Esophagus muscularis mucosa (tissue), 4 donors: ENCODE measurements at regions not wholly inside any gene's neighbourhood (a gene's known extent, or its start where the extent isn't known, plus 50 kb on each side); places are given as distances from the start of the nearest gene placed in this dataset.

Source experiments
- DNase-seq: peaks from one replicate; pipeline ENCODE4 v3.0.0-alpha.2; 2017; ENCODE audit errors: extremely low spot score
- H3K27ac ChIP-seq, 4 donors: fragments of 200-600 bp; sonication (generic); replicated peaks in 1 of 4; 1 replicate in 3 of 4; 2 replicates in 1 of 4; pipeline ENCODE4 v1.5.1; 2016 to 2019; ENCODE audit warnings: mild to moderate bottlenecking in 1 of 4
- H3K27me3 ChIP-seq, 4 donors: fragments of 200-600 bp; sonication (generic); one replicate each; pipeline versions ENCODE4 v1.5.1 to v1.6.0; 2016 to 2019
- H3K36me3 ChIP-seq, 4 donors: fragments of 200-600 bp; sonication (generic); one replicate each; pipeline ENCODE4 v1.5.1; 2016 to 2019
- H3K4me1 ChIP-seq, 4 donors: fragments of 200-600 bp; sonication (generic); one replicate each; pipeline ENCODE4 v1.5.1; 2016 to 2019
- H3K4me3 ChIP-seq, 4 donors: fragments of 200-600 bp; sonication (generic); 1 replicate in 2 of 4; 2 replicates in 2 of 4; pipeline ENCODE4 v1.5.1; 2016 to 2019; ENCODE audit warnings: mild to moderate bottlenecking in 4 of 4, moderate library complexity in 1 of 4
- H3K9me3 ChIP-seq, 4 donors: fragments of 200-600 bp; sonication (generic); 1 replicate in 3 of 4; 2 replicates in 1 of 4; pipeline ENCODE4 v1.5.1; 2016 to 2019
- CTCF ChIP-seq, 3 experiments: fragments of 200-600 bp in 2 of 3; fragments of 450-650 bp in 1 of 3; sonication (generic) in 2 of 3; IDR thresholded peaks; one replicate each; pipeline ENCODE4 v1.5.1; 2017 to 2019; ENCODE audit warnings: antibody characterized with exemption in 3 of 3, mild to moderate bottlenecking in 2 of 3, moderate library complexity in 1 of 3
- EP300 ChIP-seq: sonication (generic); formaldehyde crosslinking; IDR thresholded peaks from one replicate; pipeline ENCODE4 v1.6.1; 2017; ENCODE audit warnings: antibody characterized with exemption
- POLR2A ChIP-seq: fragments of 450-650 bp; IDR thresholded peaks from one replicate; pipeline ENCODE4 v1.6.1; 2017; ENCODE audit warnings: antibody characterized with exemption, moderate library complexity, mild to moderate bottlenecking, low read depth
- POLR2AphosphoS5 ChIP-seq, 2 donors: sonication (generic); formaldehyde crosslinking; IDR thresholded peaks; one replicate each; pipeline ENCODE4 v1.6.1; 2017; ENCODE audit warnings: antibody characterized with exemption in 2 of 2
- WGBS: methylation state at CpG from one replicate; pipeline ENCODE4 v1.1.5; 2018; 5-methylcytosine and 5-hydroxymethylcytosine counted together
- intact Hi-C: fragments of 100-400 bp; cut with DNase I; formaldehyde crosslinking; loops from one replicate; pipeline ENCODE4 v1.15.1; 2023

GRCh38 chr6:153526479-153526878 is 395.4 kb upstream of the RGS17 start:
- H3K4me1 ChIP-seq = no peaks in the 10 kb centered on the region
- H3K9me3 ChIP-seq = peaks cover 0 to 3% (median under 1%) of the 10 kb centered on the region in 4 donors
- no peak overlapping the region for H3K27ac ChIP-seq
- DNase-seq = no peak
- intact Hi-C loops = no loop called here
- H3K27me3 ChIP-seq = no peaks in the 10 kb centered on the region
- H3K36me3 ChIP-seq = no peaks in the 10 kb centered on the region
- no peak overlapping the region for H3K4me3 ChIP-seq
- 85% methylated on average over 3 of the region's 3 CpGs for WGBS
- TF ChIP-seq POLR2A = no peak
- TF ChIP-seq POLR2AphosphoS5 (IDR thresholded peaks at IDR 0.05) = no peak
- no peak for TF ChIP-seq CTCF (IDR thresholded peaks at IDR 0.05)
- no peak for TF ChIP-seq EP300

GRCh38 chr6:153525998-153526397 is 394.9 kb upstream of the RGS17 start:
- Histone ChIP-seq H3K36me3 (no peaks in the 10 kb centered on the region), H3K27me3 (no peaks in the 10 kb centered on the region), H3K4me1 (no peaks in the 10 kb centered on the region), H3K9me3 (no peaks in the 10 kb centered on the region), H3K27ac (no peak overlapping the region), H3K4me3 (no peak overlapping the region)
- 79% methylated on average over 1 of the region's 1 CpG for WGBS
- intact Hi-C loops = no loop called here
- TF ChIP-seq CTCF (IDR thresholded peaks at IDR 0.05) (no peak), POLR2AphosphoS5 (IDR thresholded peaks at IDR 0.05) (no peak), EP300 (no peak), POLR2A (no peak)
- no peak for DNase-seq

GRCh38 chr6:153523390-153523789 is 392.3 kb upstream of the RGS17 start:
- Histone ChIP-seq H3K4me1 (no peaks in the 10 kb centered on the region), H3K4me3 (no peak overlapping the region), H3K36me3 (no peaks in the 10 kb centered on the region), H3K27ac (no peak overlapping the region), H3K9me3 (peaks cover 0 to 4% (median 0%) of the 10 kb centered on the region in 4 donors), H3K27me3 (no peaks in the 10 kb centered on the region)
- intact Hi-C loops = no loop called here
- TF ChIP-seq POLR2AphosphoS5 (IDR thresholded peaks at IDR 0.05) (no peak), POLR2A (no peak)
- no peak for DNase-seq

- no peak for TF ChIP-seq POLR2AphosphoS5 (IDR thresholded peaks at IDR 0.05)
- TF ChIP-seq CTCF (IDR thresholded peaks at IDR 0.05) = peak; percentile 20 to 63 (median 40)
- Histone ChIP-seq H3K4me3 (no peak overlapping the region), H3K4me1 (no peaks in the 10 kb centered on the region), H3K9me3 (no peaks in the 10 kb centered on the region), H3K27ac (no peak overlapping the region), H3K36me3 (no peaks in the 10 kb centered on the region), H3K27me3 (no peaks in the 10 kb centered on the region)
- intact Hi-C loops = loop anchor here (10.0 kb wide), 1 partner anchor 477 kb away; no protein-coding TSS in a partner anchor
- no peak for DNase-seq
- 49% methylated on average over 2 of the region's 2 CpGs for WGBS
These were observed 380.9 kb upstream of the RGS17 start for GRCh38 chr6:153511896-153512496.

GRCh38 chr6:153503810-153504209 is 372.7 kb upstream of the RGS17 start:
- Histone ChIP-seq H3K27ac (no peak overlapping the region), H3K9me3 (no peaks in the 10 kb centered on the region), H3K36me3 (no peaks in the 10 kb centered on the region), H3K27me3 (no peaks in the 10 kb centered on the region), H3K4me3 (no peak overlapping the region), H3K4me1 (no peaks in the 10 kb centered on the region)
- DNase-seq = no peak
- WGBS = 93% methylated on average over 4 of the region's 4 CpGs
- intact Hi-C loops = no loop called here
- no peak for TF ChIP-seq POLR2AphosphoS5 (IDR thresholded peaks at IDR 0.05)
- no peak for TF ChIP-seq EP300
- no peak for TF ChIP-seq CTCF (IDR thresholded peaks at IDR 0.05)
- TF ChIP-seq POLR2A = no peak
